Stimulated activated CD4-positive, alpha-beta T cell treated with anti-CD3 and anti-CD28 coated beads, Interleukin-15, amount 100 ng/mL, for 24 hours (primary cell): ENCODE measurements at regions not wholly inside any gene's neighbourhood (a gene's known extent, or its start where the extent isn't known, plus 50 kb on each side); places are given as distances from the start of the nearest gene placed in this dataset.
"Not testable (repeated sequence)": the region's sequence is repeated elsewhere in the genome, so short reads cannot be mapped to it uniquely, and the experiment has no call there.

Experiments used
- DNase-seq: peaks from one replicate; pipeline ENCODE4 v3.0.0-alpha.2; 2020

- no peak for DNase-seq
These were observed 532.7 kb downstream of the NLGN4X start for GRCh38 chrX:5695971-5696370.

GRCh38 chrX:5683996-5684395 is 544.7 kb downstream of the NLGN4X start:
- DNase-seq = no peak

DNA sequence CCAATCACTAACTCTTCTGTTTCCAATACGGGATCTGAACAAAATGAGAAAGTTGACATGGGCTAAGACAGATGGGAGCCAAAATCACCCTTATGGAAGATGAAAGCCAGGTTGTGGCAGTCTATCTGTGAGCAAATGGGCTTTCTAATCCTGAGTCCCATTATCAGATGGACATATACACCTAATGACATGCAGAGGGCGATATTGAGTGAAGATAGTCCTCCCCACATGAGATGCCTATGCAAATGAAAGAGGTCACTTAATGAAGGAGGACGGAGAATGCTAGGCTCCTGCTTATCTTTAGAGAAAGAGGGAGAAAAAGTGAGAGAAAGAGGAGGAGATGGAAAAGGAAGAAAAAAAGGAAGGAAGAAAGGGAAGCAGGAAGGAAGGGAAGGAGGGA is 547.5 kb downstream of the NLGN4X start:
- DNase-seq = no peak

DNA sequence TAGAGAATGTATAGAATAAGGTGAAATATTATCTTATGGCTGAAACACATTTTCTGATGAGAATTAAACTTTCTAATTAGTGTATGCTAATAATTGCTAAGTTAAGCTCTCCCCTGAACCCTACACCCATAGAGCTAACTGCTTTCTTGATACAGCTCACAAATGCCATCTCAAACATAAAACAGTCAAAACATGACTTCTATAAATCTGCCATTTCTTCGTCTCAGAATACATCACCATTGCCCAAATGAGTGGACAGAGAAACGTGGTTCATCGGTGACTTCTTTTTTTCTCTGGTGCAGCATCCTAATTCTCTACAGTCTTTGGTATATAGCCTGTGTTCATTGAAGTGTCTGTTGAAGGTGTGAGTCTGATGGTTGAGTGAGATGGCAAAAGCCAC is 554.6 kb downstream of the NLGN4X start:
- no peak for DNase-seq

DNA sequence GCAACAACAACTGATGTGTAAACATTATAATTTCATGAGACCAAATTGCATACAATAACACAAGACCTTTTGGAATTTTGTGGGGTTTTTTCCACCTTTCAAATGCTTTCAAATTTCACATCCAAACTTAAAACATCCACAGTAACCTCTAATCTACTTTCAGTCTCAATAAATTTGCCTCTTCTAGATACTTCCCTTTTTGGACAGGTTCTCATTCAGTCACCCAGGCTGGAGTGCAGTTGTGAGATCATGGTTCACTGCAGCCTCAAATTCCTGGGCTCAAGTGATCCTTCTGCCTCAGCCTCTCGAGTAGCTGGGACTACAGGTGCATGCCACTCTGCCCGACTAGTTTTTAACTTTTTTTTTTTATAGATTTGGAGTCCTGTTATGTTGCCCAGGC is 556.6 kb downstream of the NLGN4X start:
- DNase-seq = no peak

DNA sequence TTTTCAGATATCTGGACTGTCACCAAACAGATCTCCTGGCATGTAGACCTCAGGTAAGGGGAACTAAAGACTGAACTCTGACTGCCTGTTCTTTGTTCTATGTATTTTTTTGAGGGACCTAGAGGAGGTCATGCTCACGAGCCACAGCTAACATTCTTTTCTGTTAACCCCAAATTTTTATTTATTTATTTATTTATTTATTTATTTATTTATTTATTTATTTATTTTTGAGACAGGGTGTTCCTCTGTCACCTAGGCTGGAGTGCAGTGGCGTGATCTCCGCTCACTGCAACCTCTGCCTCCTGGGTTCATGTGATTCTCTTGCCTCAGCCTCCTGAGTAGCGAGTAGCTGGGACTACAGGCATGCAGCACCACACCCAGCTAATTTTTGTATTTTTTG is 562.0 kb downstream of the NLGN4X start:
- DNase-seq = not testable (repeated sequence)

DNA sequence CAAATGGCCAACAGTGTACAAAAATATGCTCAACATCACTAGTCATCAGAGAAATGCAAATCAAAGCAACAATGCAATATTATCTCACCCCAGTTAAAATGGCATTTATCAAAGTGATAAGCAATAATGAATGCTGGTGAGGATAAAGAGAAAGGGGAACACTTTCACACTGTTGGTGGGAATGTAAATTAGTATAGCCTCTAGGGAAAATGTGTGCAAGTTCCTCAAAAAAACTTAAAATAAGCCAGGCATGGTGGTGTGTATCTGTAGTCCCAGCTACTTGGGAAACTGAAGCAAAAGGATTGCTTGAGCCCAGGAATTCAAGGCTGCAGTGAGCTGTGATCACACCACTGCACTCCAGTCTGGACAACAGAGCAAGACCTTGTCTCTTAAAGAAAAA is 572.1 kb downstream of the NLGN4X start:
- DNase-seq = no peak

DNA sequence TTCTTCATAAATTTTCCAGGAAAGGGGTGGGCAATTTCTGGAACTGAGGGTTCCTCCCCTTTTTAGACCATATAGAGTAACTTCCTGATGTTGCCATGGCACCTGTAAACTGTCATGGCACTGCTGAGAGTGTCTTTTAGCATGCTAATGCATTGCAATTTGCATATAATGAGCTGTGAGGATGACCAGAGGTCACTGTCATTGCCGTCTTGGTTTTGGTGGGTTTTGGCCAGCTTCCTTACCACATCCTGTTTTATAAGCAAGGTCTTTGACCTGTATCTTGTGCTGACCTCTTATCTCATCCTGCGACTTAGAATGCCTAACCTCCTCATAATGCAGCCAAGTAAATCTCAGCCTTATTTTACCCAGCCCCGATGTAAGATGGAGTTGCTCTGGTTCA is 577.8 kb downstream of the NLGN4X start:
- no peak for DNase-seq

DNA sequence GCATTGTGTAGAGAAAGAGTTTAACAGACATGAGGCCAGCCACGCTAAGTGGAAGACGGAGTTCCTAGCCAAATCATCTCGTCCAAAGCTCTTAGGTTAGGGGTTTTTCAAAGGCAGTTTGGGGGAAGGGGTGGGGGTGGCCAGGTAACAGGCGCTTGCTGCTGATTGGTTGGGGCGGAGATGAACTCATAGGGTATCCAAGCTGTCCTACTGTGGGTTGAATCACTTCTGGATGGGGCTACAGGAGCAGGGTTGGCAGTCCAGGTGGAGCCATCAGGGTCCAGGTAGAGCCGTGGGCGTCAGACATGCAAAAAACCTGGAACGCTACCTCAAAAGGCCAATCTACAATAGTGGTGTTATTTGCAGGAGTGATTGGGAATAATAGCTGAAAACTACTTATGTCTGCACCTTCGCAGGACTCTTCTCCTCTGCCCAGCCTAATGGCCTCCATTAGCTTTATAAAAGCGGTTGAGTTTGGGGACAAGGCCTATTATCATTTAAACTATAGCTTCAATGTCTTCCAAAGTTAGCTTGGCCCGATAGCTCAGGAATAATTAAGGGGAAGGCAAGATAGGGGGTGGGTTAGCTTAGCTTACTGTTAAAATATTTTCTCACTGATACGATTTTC is 579.6 kb downstream of the NLGN4X start:
- no peak for DNase-seq

DNA sequence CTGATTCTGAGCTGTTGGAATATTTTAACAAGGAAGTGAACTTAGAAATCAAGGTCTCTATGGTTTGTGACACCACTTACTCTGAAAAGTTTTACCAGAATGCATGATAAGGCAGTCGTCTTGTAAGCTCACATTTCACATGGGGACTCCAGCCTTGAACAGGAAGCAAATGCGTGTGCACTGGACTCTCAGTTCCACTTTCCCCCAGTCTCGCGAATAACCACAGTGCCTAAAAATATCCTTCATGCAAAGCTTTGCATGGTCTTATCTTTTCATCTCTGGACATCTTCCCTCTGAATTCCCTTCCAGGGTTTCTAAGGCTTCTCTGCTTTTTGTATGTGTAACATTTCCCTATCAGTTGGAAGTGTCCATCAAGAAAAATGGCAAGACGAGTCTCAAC is 581.8 kb downstream of the NLGN4X start:
- no peak for DNase-seq

GRCh38 chrX:5644776-5645175 is 583.9 kb downstream of the NLGN4X start:
- DNase-seq = no peak

DNA sequence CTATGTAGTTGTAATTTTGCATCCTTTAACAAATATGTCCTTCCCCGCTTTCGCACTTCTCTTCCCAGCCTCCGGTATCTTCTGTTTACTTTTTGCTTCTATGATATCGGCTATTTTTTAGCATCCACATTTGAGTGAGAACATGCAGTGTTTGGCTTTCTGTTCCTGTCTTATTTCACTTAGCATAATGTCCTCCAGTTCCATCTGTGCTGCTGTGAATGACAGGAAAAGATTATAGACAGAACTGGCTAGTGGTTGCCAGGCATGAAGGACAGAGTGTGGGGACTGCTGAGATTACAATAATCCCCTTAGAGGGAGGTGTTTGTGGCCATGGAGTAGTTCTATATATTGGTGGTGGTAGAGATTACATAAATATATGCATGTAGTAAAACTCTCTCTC is 588.6 kb downstream of the NLGN4X start:
- no peak for DNase-seq

DNA sequence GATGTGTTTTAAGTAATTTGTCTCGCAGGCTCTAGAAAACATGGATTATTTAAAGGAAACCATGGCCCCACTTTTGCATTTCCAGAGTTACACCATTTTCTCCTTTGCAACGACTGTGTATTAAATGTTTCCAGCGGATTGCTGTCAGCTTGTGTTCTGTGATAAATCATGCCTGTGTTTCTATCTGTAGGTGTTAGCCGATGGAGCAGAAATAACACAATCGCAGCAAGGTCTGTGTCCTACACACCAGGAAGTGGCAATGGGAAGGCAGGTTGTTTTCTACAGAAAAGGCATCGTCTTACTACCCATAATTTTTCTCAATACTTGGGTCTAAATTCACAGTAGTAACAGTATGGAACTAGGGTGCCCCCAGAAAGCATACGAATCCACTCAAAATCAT is 590.1 kb downstream of the NLGN4X start:
- DNase-seq = no peak

- no peak for DNase-seq
These were observed 595.8 kb downstream of the NLGN4X start for GRCh38 chrX:5632887-5633286.

DNA sequence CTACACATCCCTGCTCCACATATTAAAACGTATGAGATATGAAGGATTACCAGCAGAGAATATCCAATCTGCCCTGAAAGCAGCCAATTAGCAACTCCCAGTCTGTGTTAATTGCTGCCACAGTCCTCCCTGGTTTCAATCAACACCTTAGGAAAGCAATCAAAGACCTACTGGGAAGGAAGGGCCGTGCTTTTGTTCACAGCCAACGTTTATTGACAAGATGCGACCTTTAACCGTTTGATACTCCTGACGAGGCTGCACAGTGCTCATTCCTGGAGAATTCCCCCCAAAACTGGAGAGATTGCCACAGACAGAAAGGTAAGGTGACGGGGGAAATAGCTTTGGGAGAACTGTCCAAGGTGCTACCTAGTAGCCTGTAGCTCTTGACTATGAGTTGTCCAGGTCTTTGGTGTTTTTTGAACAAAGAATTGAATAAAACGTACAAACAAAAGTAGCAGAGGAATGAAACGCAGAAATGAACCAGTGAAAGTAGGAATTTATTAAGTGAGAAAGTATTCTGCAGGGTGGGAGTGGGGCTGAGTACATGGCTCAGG is 596.5 kb downstream of the NLGN4X start:
- no peak for DNase-seq

DNA sequence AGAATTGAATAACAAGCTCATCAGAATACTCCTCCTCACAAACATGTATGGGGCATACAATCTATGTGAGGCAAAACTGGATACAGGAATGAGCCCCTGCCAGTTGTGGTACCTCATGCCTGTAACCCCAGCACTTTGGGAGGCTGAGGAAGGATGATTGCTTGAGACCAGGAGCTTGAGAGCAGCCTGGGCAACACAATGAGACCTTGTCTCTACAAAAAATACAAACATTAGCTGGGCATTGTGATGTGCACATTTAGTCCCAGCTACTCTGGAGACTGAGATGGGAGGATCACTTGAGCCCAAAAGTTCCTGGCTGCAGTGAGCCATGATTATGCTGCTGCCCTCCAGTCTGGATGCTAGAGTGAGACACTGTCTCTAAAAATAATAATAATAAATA is 611.0 kb downstream of the NLGN4X start:
- no peak for DNase-seq

DNA sequence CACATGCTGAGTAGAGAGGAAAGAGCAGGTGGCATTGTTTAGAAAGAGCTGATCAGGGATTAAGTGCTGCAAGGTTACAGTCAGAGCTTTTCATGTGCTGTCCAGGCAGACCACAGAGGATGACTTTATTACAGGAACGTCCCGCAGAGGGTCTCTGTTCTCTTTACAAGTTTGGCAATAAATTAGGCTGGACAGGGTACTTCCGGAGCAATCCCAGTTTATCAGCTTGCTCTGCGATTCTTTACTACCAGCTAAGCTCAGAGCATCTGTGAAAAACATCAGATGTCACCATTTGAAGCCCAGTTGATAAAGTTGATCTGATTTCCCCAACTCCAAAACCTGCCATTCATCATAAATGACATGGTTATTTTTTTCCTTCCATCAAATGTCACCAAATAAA is 633.1 kb downstream of the NLGN4X start:
- DNase-seq = no peak

DNA sequence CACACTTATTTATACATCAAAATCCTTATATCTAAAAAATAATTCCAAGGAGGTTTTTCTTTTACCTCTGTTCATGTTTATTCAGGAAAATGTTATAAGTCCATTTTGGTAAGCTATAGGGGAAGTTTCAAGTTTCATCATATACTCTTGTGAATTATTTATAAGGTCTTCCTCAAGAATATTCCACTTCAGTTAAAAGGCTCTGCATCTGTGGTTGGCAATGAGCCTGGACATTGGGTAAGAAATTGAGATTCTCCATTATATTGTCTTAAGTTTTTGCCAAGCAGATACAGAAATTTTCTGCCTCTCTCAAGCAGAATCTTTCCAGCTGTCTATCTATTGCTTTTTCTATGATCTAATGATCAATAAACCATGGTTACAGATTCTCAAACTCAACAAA is 641.9 kb downstream of the NLGN4X start:
- no peak for DNase-seq

DNA sequence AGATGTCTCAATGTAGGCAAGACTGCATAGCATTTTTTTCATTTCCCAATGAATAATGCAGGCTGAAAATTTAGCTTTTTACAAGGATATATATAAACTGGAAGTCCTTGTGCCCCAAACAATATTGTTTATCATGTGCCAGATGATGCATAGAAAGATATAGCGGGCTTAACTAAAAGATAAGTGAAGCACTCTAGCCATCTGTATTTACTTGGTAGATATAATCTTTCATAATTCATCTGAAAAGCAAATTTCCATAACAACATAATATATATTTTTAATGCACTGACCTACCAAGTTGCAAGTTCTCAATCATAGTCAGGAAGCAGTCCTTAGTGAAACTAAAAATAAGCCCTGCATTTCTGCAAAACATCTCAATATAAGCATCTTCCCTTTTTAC is 653.3 kb downstream of the NLGN4X start:
- DNase-seq = no peak

DNA sequence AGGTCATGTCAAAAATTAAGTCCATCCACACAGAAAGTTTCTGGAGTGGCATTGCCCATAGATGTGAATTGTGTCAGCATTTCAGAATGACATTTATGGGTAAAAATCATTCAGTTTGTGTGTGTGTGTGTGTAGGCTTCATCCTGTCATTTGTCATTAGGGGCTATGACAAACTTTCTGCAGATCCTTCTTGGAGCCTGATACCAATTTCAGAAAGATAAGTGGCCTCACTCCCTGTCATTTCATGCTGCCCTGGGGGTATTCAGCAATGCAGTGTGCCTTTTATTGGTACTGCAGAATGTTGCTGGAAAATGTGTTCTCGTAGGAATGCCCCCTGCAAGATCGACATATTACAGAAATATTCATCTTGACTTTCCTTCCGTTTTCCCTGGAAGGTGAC is 659.7 kb downstream of the NLGN4X start:
- DNase-seq = no peak

- DNase-seq = no peak
These were observed 669.3 kb downstream of the NLGN4X start for GRCh38 chrX:5559386-5559785.

DNA sequence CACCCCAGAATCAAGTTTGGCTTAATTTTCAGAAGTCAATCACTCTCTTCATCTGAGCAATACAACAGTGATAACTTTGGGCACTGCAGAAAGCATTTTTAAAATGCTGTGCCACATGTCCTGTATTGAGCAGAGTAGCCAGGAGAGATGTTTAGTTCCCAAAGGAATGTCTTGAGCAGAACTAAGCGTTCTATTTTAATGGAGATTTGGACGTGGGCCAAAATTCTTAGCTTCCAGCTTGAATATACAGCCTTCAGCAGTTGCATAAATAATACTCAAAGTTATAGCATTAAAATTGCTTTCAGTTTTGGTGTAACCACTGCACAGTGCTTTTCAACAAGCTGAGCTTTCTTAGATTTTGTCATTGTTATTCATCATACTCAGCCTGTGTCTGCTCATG is 679.2 kb downstream of the NLGN4X start:
- DNase-seq = no peak

GRCh38 chrX:5537098-5537497 is 691.6 kb downstream of the NLGN4X start:
- DNase-seq = no peak

GRCh38 chrX:5536261-5536660 is 692.4 kb downstream of the NLGN4X start:
- no peak for DNase-seq

DNA sequence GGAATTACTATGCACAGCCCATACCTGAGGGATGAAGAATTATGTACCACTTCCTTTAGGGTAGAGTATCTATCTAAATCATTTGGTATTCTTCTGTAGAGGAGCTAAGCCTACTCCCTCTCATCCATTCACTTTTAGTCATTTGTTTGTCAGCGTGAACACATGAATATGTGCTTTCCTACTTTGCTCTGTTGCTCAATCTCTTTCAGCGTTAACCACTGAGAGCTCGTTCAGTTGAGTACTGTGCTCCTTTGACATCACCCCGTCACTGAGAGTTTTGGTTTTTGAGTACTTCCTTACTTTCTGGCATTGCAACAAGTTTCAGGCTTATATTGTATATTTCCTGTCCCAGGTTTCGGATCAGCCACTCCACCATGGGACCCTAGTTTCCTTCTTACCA is 700.6 kb downstream of the NLGN4X start:
- no peak for DNase-seq

GRCh38 chrX:5526191-5526590 is 702.5 kb downstream of the NLGN4X start:
- no peak for DNase-seq
